Choroid plexus epithelial cell (primary cell): ENCODE measurements at regions not wholly inside any gene's neighbourhood (a gene's known extent, or its start where the extent isn't known, plus 50 kb on each side); places are given as distances from the start of the nearest gene placed in this dataset.
A peak's percentile ranks its signal among the peaks of the same experiment; 100 is the strongest.

Experiments
- DNase-seq: peaks from one replicate; pipeline ENCODE4 v3.0.0-alpha.2; 2010; ENCODE audit warnings: low read depth
- H3K4me3 ChIP-seq: 2 replicates; pipeline ENCODE4 v1.5.1; 2011; ENCODE audit warnings: low read depth, mild to moderate bottlenecking, control low read depth, low read length, moderate library complexity
- TF ChIP-seq, protein P1 (sequence below): conservative IDR thresholded peaks from 2 replicates; pipeline ENCODE4 v1.5.1; 2011; ENCODE audit warnings: low read depth, mild to moderate bottlenecking, control low read depth, inconsistent platforms, low read length, moderate library complexity

DNA sequence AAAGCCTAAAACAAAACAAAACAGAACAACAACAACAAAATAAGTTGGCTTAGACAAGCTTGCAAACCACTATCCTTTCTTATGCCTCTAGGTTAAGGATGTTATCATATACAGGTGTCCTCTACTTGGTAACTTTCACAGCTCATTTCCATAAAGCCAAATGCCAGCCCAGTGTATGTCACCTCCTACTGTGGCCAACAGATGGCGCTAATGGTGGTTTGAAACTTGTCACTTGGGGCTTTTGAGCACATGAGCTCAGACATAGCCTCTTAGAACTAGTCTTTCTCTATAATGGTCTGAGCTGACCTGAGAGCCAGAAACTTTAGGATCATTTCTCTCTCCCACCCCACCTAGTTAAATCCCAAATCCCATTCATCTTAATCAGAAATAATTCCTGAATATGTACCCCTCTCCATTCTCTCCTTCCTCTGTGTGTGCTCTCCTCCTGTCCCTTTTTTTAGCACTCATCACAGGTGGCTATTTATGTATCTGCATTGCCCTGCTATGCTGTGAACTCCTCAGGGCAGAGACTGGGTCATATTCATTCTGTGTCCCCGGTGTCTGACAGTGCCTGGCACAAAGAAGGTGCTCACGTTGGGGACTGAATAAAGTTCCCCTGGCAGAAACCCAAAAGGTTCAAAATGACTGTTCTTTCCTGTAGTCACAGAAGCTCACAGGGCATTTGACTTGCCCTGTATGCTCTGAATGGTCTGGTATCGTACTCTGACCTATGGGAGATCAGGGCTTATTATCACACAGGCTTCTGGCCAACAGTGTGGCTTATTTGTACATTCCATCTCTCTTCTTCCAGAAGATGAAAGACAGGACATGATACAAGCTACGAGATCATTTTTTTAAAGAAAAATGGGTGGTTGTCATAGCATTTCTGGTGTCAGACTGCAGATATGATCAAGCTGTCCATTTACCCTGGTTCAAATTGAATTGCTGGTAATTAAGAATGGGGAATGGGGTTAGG lies 319.3 kb upstream of the AZI2 start:
- TF ChIP-seq, protein P1, sequence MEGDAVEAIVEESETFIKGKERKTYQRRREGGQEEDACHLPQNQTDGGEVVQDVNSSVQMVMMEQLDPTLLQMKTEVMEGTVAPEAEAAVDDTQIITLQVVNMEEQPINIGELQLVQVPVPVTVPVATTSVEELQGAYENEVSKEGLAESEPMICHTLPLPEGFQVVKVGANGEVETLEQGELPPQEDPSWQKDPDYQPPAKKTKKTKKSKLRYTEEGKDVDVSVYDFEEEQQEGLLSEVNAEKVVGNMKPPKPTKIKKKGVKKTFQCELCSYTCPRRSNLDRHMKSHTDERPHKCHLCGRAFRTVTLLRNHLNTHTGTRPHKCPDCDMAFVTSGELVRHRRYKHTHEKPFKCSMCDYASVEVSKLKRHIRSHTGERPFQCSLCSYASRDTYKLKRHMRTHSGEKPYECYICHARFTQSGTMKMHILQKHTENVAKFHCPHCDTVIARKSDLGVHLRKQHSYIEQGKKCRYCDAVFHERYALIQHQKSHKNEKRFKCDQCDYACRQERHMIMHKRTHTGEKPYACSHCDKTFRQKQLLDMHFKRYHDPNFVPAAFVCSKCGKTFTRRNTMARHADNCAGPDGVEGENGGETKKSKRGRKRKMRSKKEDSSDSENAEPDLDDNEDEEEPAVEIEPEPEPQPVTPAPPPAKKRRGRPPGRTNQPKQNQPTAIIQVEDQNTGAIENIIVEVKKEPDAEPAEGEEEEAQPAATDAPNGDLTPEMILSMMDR = peak; percentile 85
- peak; percentile 78 for DNase-seq
- no peak overlapping the region for H3K4me3 ChIP-seq

DNA sequence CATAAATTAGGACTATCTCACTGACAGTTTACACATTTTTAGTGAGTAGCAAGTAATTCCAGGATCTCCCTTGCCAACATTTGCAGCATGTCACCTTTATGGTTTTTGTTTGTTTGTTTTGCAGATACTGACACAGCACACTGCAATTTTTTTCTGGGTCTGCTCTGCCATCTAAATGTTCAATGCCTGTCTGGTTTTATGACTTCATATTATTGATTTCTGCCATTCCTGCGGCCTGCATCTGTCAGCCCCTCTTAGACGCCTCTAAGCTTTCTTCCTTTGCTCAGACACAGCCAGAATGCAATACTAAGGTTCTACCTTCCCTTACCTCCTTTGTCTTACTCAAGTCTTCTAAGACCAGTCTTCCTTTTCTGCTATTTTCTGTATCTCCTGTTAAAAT lies 321.2 kb upstream of the AZI2 start:
- TF ChIP-seq, protein P1 = no peak
- H3K4me3 ChIP-seq = no peak overlapping the region
- no peak for DNase-seq

DNA sequence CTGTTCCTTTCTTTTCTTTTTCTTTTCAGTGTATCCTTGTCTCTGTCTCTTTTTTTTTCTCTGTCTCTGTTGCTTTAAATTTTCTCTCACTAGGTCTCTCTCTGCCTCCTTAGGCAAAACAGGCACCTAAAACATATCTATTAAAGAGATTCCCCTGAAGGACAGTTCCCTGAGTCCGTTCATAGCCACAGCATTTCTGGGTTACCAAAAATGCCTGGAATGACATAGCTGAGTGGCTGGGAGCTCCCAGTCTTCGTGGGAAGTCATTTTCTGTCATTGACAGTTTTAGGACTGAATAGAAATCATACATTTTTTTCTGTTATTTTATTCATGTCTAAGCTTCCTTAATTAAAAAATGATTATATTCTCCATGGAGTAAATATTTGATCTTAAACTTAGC lies 323.8 kb upstream of the AZI2 start:
- no peak overlapping the region for H3K4me3 ChIP-seq
- no peak for DNase-seq
- TF ChIP-seq, protein P1 = no peak

DNA sequence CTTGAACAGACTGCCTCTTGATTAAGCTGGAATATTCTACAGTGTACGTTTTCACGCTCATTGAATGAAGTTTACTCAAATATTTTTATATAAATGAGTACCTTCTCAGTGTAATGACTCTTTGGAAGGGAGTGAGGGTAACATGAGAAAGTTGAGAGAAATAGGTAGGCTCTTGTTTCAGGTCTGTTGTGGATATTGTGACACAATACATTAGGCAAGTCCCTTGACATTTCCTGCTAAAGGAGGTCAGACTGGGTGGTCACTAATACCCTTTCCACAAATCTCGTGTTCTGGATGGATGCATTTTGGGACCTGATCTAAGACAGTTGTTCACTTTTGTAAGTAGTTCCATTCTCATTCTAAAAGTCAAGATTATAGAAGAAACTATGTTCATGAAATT lies 324.8 kb upstream of the AZI2 start:
- no peak overlapping the region for H3K4me3 ChIP-seq
- TF ChIP-seq, protein P1 = no peak
- DNase-seq = no peak

DNA sequence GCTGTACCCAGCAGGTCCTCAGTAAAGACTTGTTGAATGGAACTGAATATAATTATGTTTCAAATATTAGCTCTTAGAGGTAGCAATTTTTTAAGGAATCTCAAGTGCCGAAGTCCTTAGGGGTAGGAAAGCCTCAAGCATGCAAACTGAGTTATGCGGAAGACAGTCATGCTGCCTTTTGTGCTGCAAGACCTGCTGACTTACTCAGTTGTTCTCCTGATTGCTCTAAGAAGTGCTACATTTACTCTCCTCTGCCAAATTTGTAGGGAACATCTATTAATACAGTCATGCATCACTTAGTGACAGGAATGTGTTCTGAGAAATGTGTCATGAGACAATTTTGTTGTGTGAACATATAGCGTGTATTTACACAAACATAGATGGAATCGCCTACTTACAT lies 325.6 kb upstream of the AZI2 start:
- H3K4me3 ChIP-seq = no peak overlapping the region
- DNase-seq = no peak
- TF ChIP-seq, protein P1 = no peak

DNA sequence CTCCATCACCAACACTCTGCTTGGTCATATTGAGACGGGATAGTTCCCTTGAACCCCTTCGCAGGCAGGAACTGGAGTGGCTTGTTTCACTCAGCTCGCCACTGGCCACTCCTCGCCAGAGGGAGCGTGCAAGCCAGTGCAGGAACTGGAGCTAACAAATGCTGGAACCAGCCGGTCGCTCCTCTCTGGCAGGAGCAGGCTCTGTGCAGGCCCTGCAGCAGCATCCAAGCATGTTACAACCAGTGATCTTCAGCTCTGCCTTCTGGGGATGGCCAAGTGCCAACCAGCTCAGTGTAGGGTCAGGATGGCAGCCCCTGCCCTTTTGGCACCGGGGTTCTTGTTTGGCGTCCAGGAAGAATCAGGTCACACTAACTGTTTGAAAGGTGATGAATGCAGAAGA lies 329.0 kb upstream of the AZI2 start:
- H3K4me3 ChIP-seq = no peak overlapping the region
- no peak for DNase-seq
- TF ChIP-seq, protein P1 = no peak

DNA sequence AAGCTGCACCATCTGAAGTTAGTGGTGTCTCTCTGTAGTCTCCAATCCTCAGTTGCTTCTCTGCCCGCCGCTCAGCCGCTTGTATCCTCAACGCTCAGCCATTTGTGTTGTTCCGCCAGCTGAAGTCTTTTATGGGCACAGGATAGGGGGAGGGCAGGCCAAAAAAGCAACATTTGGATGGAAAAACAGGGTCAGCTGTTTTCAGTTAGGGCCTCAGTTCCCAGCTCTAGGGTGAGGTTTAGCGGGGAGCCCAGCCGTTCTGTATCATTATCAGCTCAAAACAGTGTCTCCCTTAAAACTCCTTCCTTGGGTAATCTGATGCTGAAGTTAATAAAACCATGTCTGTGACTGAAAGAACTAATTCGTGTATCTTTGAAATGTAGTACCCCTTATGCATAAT lies 329.5 kb upstream of the AZI2 start:
- no peak for DNase-seq
- TF ChIP-seq, protein P1 = no peak
- H3K4me3 ChIP-seq = no peak overlapping the region
